Loucy (cell line): ENCODE measurements at regions not wholly inside any gene's neighbourhood (a gene's known extent, or its start where the extent isn't known, plus 50 kb on each side); places are given as distances from the start of the nearest gene placed in this dataset.

Source experiments
- EZH2phosphoT487 ChIP-seq: fragments of 200-600 bp; IDR thresholded peaks from 2 replicates; pipeline ENCODE4 v1.6.1; 2018; ENCODE audit warnings: antibody characterized with exemption, mild to moderate bottlenecking, moderate library complexity, borderline replicate concordance
- TF ChIP-seq, protein P1 (sequence below): fragments of 200-600 bp; sonication (generic); conservative IDR thresholded peaks from 2 replicates; pipeline ENCODE4 v1.5.1; 2014; ENCODE audit warnings: mild to moderate bottlenecking, antibody characterized with exemption, low read length

DNA sequence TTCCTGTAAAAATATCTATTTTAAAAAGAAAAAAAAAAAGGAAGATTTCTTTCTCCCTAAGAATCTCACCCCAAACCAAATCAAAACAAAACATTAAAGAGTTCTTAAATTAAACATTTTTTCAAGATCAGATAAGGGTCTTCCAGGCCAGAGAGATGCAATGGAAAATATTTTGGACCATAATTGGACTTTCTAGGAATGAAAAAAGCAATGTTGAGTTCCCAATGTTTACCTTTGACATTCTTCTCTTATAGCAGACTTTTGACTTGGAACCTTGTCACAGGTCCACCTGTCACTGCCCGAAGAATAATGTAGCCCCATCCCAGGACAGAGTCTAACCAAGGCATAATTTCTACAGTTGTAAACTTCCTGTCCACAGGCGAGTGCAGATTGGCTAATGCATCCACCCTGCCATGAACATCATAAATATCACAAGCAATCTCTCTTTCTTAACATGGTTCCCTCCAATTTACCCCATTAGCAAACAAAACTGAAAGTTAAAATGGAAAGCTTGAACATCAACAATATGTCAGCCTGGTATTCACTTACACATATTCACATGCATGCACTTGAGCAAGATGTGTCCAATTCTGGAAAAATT lies 121.7 kb upstream of the ZNF366 start:
- TF ChIP-seq, protein P1, sequence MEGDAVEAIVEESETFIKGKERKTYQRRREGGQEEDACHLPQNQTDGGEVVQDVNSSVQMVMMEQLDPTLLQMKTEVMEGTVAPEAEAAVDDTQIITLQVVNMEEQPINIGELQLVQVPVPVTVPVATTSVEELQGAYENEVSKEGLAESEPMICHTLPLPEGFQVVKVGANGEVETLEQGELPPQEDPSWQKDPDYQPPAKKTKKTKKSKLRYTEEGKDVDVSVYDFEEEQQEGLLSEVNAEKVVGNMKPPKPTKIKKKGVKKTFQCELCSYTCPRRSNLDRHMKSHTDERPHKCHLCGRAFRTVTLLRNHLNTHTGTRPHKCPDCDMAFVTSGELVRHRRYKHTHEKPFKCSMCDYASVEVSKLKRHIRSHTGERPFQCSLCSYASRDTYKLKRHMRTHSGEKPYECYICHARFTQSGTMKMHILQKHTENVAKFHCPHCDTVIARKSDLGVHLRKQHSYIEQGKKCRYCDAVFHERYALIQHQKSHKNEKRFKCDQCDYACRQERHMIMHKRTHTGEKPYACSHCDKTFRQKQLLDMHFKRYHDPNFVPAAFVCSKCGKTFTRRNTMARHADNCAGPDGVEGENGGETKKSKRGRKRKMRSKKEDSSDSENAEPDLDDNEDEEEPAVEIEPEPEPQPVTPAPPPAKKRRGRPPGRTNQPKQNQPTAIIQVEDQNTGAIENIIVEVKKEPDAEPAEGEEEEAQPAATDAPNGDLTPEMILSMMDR = no peak
- TF ChIP-seq EZH2phosphoT487 = no peak
